SK-N-SH (cell line): ENCODE measurements at regions not wholly inside any gene's neighbourhood (a gene's known extent, or its start where the extent isn't known, plus 50 kb on each side); places are given as distances from the start of the nearest gene placed in this dataset.
"Not testable (repeated sequence)": the region's sequence is repeated elsewhere in the genome, so short reads cannot be mapped to it uniquely, and the experiment has no call there.

ENCODE experiments used
- CTCF ChIA-PET: fragments of 300-600, 350-600 bp; formaldehyde crosslinking; extraction: SDS; loops from one replicate; lab custom pipeline; 2021; lab: Yijun Ruan, JAX
- POLR2A ChIA-PET: fragments of 350-600 bp; sonication (Branson Sonifier 250); formaldehyde crosslinking; extraction: SDS; loops from one replicate; lab custom pipeline; 2020; ENCODE audit warnings: antibody characterized with exemption, inconsistent platforms; lab: Yijun Ruan, JAX
- DNase-seq: peaks from one replicate; pipeline ENCODE4 v3.0.0; 2012
- H2AFZ ChIP-seq: fragments of 200-600 bp; sonication (generic); 2 replicates; pipeline ENCODE4 v1.8.1; 2016; ENCODE audit warnings: antibody characterized with exemption, mild to moderate bottlenecking, low read depth
- H3F3A ChIP-seq: fragments of 200-600 bp; sonication (generic); replicated peaks from 2 replicates; pipeline ENCODE3; 2016; ENCODE audit warnings: antibody characterized with exemption, mild to moderate bottlenecking; ENCODE audit not compliant: insufficient read depth
- H3K27ac ChIP-seq, 2 experiments: fragments of 200-500 bp in 1 of 2; fragments of 200-600 bp in 1 of 2; sonication (Bioruptor generic) in 1 of 2; sonication (generic), shearing (Covaris generic) in 1 of 2; 2 replicates each; pipeline versions ENCODE4 v1.5.1 to v1.6.1; 2014 to 2016; ENCODE audit warnings: low read depth in 2 of 2, inconsistent platforms in 1 of 2, low read length in 1 of 2, mild to moderate bottlenecking in 1 of 2, mixed read lengths in 1 of 2
- H3K27me3 ChIP-seq: fragments of 200-600 bp; sonication (generic), shearing (Covaris generic); 2 replicates; pipeline ENCODE4 v1.6.1; 2016; ENCODE audit warnings: mixed run types; ENCODE audit not compliant: insufficient read depth
- H3K36me3 ChIP-seq, 2 experiments: fragments of 200-500 bp in 1 of 2; fragments of 200-600 bp in 1 of 2; sonication (Bioruptor generic) in 1 of 2; sonication (generic) in 1 of 2; replicated peaks in 1 of 2; 2 replicates each; pipeline versions ENCODE3 to v1.5.1; 2014 to 2016; ENCODE audit warnings: low read length in 1 of 2, mild to moderate bottlenecking in 1 of 2; ENCODE audit not compliant: insufficient read depth in 2 of 2, control insufficient read depth in 1 of 2
- H3K4me1 ChIP-seq, 2 experiments: fragments of 200-500 bp in 1 of 2; fragments of 200-600 bp in 1 of 2; sonication (Bioruptor generic) in 1 of 2; sonication (generic), shearing (Covaris generic) in 1 of 2; 2 replicates each; pipeline versions ENCODE4 v1.5.1 to v1.6.1; 2014 to 2016; ENCODE audit warnings: low read depth in 1 of 2, low read length in 1 of 2, mixed run types in 1 of 2; ENCODE audit not compliant: insufficient read depth in 2 of 2, control insufficient read depth in 1 of 2
- H3K4me2 ChIP-seq: fragments of 200-600 bp; sonication (generic), shearing (Covaris generic); 2 replicates; pipeline ENCODE4 v1.6.1; 2017; ENCODE audit warnings: mixed run types
- H3K4me3 ChIP-seq, 2 experiments: fragments of 200-500 bp in 1 of 2; fragments of 200-600 bp in 1 of 2; sonication (Bioruptor generic) in 1 of 2; sonication (generic), shearing (Covaris generic) in 1 of 2; 2 replicates each; pipeline versions ENCODE4 v1.5.1 to v1.8.1; 2014 to 2016; ENCODE audit warnings: low read depth in 2 of 2, inconsistent platforms in 1 of 2, low read length in 1 of 2, mild to moderate bottlenecking in 1 of 2, mixed read lengths in 1 of 2, moderate library complexity in 1 of 2
- H3K79me2 ChIP-seq: fragments of 200-600 bp; sonication (generic); 2 replicates; pipeline ENCODE4 v1.8.1; 2017; ENCODE audit warnings: mild to moderate bottlenecking; ENCODE audit not compliant: insufficient read depth
- H3K9ac ChIP-seq: fragments of 200-600 bp; sonication (generic); 2 replicates; pipeline ENCODE4 v1.6.1; 2017; ENCODE audit warnings: mixed run types
- H3K9me2 ChIP-seq: fragments of 200-600 bp; sonication (generic); 2 replicates; pipeline ENCODE4 v1.6.1; 2017; ENCODE audit warnings: mixed run types
- H3K9me3 ChIP-seq: fragments of 200-600 bp; sonication (generic); 2 replicates; pipeline ENCODE4 v1.6.1; 2017; ENCODE audit warnings: mixed run types, mild to moderate bottlenecking, moderate library complexity
- H4K20me1 ChIP-seq: fragments of 200-600 bp; sonication (generic); 2 replicates; pipeline ENCODE4 v1.6.1; 2017; ENCODE audit warnings: mild to moderate bottlenecking, mixed run types; ENCODE audit not compliant: insufficient read depth
- ELF1 ChIP-seq: IDR thresholded peaks from 2 replicates; pipeline ENCODE4 v1.4.0; 2012
- FOSL2 ChIP-seq: IDR thresholded peaks from 2 replicates; pipeline ENCODE4 v1.4.0; 2012; ENCODE audit warnings: low read depth, mild to moderate bottlenecking, moderate library complexity, borderline replicate concordance
- FOXJ3 ChIP-seq: sonication (generic); formaldehyde crosslinking; IDR thresholded peaks from 2 replicates; pipeline ENCODE4 v1.5.1; 2020; ENCODE audit warnings: mild to moderate bottlenecking, missing genetic modification reagents
- FOXM1 ChIP-seq: IDR thresholded peaks from 2 replicates; pipeline ENCODE4 v1.4.0; 2012; ENCODE audit warnings: low read depth, mild to moderate bottlenecking
- POLR2AphosphoS5 ChIP-seq: IDR thresholded peaks from 2 replicates; pipeline ENCODE4 v1.6.1; 2012; ENCODE audit warnings: low read depth, low read length
- RCOR1 ChIP-seq: fragments of 150-350 bp; IDR thresholded peaks from 2 replicates; pipeline ENCODE4 v1.6.1; 2017; ENCODE audit warnings: antibody characterized with exemption, low read length
- SIN3A ChIP-seq: IDR thresholded peaks from 2 replicates; pipeline ENCODE4 v1.6.1; 2012; ENCODE audit warnings: low read depth, mild to moderate bottlenecking, low read length, moderate library complexity, borderline replicate concordance
- SMC3 ChIP-seq: IDR thresholded peaks from 2 replicates; pipeline ENCODE4 v1.6.1; 2012; ENCODE audit warnings: low read depth, low read length, improper control_type of control experiment
- TAF1 ChIP-seq: IDR thresholded peaks from 2 replicates; pipeline ENCODE4 v1.6.1; 2012; ENCODE audit warnings: low read depth, mild to moderate bottlenecking, low read length, moderate library complexity, borderline replicate concordance
- TEAD4 ChIP-seq: IDR thresholded peaks from 2 replicates; pipeline ENCODE4 v1.4.0; 2012; ENCODE audit warnings: mild to moderate bottlenecking, borderline replicate concordance; ENCODE audit not compliant: insufficient read depth
- WGBS: methylation state at CpG from one replicate; pipeline ENCODE4 v1.1.6; 2017; ENCODE audit warnings: low lambda C conversion rate; 5-methylcytosine and 5-hydroxymethylcytosine counted together
- TF ChIP-seq, protein P1 (sequence below): IDR thresholded peaks from 2 replicates; pipeline ENCODE4 v1.6.1; 2012; ENCODE audit warnings: mild to moderate bottlenecking, low read depth, low read length, moderate library complexity
- TF ChIP-seq, protein P2 (sequence below): fragments of 150-350 bp; IDR thresholded peaks from 2 replicates; pipeline ENCODE4 v1.6.1; 2016; ENCODE audit warnings: mild to moderate bottlenecking, low read depth, low read length
- TF ChIP-seq, protein P3 (sequence below): IDR thresholded peaks from 2 replicates; pipeline ENCODE4 v1.4.0; 2012; ENCODE audit warnings: low read depth, borderline replicate concordance

DNA sequence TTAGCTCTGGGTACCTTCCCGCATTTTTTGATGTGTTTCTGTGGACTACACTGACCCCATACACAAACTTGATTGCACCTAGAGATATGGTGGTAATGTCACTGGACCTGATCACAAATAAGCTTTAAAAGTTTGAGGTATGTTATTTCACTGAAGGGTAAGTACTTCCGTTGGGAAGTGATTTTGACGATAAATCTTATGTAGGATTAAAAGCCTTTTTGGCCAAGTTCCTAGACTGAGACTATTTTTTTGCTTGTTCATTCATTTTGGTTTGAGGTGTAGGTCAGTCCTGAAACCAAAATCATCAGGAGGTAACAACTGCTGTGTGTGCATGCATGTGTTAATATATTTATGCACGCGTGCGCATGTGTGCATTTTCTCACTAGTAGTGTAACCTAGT lies 336.3 kb downstream of the TFAP2A start:
- H3K27me3 ChIP-seq, result no peaks in the 10 kb centered on the region
- H2AFZ ChIP-seq, result no peak overlapping the region
- no peak overlapping the region for H3K4me3 ChIP-seq
- no peak overlapping the region for H3K4me2 ChIP-seq
- no peaks in the 10 kb centered on the region for H3K79me2 ChIP-seq
- no peaks in the 10 kb centered on the region for H3K9me3 ChIP-seq
- no peaks in the 10 kb centered on the region for H3F3A ChIP-seq
- no peaks in the 10 kb centered on the region for H3K36me3 ChIP-seq
- H3K9me2 ChIP-seq, result no peaks in the 10 kb centered on the region
- no peak for DNase-seq
- POLR2A ChIA-PET, result no interaction called here
- CTCF ChIA-PET, result no interaction called here
- 45% methylated on average over 6 of the region's 6 CpGs for WGBS
- H4K20me1 ChIP-seq, result no peaks in the 10 kb centered on the region
- no peak overlapping the region for H3K27ac ChIP-seq
- no peaks in the 10 kb centered on the region for H3K4me1 ChIP-seq
- TF ChIP-seq, protein P1, sequence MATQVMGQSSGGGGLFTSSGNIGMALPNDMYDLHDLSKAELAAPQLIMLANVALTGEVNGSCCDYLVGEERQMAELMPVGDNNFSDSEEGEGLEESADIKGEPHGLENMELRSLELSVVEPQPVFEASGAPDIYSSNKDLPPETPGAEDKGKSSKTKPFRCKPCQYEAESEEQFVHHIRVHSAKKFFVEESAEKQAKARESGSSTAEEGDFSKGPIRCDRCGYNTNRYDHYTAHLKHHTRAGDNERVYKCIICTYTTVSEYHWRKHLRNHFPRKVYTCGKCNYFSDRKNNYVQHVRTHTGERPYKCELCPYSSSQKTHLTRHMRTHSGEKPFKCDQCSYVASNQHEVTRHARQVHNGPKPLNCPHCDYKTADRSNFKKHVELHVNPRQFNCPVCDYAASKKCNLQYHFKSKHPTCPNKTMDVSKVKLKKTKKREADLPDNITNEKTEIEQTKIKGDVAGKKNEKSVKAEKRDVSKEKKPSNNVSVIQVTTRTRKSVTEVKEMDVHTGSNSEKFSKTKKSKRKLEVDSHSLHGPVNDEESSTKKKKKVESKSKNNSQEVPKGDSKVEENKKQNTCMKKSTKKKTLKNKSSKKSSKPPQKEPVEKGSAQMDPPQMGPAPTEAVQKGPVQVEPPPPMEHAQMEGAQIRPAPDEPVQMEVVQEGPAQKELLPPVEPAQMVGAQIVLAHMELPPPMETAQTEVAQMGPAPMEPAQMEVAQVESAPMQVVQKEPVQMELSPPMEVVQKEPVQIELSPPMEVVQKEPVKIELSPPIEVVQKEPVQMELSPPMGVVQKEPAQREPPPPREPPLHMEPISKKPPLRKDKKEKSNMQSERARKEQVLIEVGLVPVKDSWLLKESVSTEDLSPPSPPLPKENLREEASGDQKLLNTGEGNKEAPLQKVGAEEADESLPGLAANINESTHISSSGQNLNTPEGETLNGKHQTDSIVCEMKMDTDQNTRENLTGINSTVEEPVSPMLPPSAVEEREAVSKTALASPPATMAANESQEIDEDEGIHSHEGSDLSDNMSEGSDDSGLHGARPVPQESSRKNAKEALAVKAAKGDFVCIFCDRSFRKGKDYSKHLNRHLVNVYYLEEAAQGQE, result no peak
- no peak for TF ChIP-seq POLR2AphosphoS5
- TF ChIP-seq FOXJ3 (CRISPR knock-in tag), result no peak
- no peak for TF ChIP-seq ELF1
- TF ChIP-seq TAF1, result no peak
- TF ChIP-seq, protein P2, sequence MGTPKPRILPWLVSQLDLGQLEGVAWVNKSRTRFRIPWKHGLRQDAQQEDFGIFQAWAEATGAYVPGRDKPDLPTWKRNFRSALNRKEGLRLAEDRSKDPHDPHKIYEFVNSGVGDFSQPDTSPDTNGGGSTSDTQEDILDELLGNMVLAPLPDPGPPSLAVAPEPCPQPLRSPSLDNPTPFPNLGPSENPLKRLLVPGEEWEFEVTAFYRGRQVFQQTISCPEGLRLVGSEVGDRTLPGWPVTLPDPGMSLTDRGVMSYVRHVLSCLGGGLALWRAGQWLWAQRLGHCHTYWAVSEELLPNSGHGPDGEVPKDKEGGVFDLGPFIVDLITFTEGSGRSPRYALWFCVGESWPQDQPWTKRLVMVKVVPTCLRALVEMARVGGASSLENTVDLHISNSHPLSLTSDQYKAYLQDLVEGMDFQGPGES, result no peak
- TF ChIP-seq RCOR1, result no peak
- TF ChIP-seq, protein P3, sequence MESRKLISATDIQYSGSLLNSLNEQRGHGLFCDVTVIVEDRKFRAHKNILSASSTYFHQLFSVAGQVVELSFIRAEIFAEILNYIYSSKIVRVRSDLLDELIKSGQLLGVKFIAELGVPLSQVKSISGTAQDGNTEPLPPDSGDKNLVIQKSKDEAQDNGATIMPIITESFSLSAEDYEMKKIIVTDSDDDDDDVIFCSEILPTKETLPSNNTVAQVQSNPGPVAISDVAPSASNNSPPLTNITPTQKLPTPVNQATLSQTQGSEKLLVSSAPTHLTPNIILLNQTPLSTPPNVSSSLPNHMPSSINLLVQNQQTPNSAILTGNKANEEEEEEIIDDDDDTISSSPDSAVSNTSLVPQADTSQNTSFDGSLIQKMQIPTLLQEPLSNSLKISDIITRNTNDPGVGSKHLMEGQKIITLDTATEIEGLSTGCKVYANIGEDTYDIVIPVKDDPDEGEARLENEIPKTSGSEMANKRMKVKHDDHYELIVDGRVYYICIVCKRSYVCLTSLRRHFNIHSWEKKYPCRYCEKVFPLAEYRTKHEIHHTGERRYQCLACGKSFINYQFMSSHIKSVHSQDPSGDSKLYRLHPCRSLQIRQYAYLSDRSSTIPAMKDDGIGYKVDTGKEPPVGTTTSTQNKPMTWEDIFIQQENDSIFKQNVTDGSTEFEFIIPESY, result no peak
- TF ChIP-seq FOSL2, result no peak
- no peak for TF ChIP-seq SMC3
- no peak for TF ChIP-seq SIN3A
- no peak for TF ChIP-seq TEAD4
- TF ChIP-seq FOXM1, result no peak
- no peak overlapping the region for H3K9ac ChIP-seq

DNA sequence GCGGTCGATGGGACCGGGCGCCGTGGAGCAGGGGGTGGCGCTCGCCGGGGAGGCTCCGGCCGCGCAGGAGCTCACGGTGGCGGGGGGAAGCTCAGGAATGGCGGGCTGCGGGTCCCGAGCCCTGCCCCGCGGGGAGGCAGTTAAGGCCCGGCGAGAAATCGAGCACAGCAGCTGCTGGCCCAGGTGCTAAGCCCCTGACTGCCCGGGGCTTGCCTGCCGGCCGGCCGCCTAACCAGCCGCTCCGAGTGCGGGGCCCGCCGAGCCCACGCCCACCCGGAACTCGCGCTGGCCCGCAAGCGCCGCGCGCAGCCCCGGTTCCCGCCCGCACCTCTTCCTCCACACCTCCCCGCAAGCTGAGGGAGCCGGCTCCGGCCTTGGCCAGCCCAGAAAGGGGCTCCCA lies 340.1 kb downstream of the TFAP2A start:
- H3K79me2 ChIP-seq, H3K9me3 ChIP-seq, H3K36me3 ChIP-seq, H4K20me1 ChIP-seq, H3K9ac ChIP-seq, H3K27me3 ChIP-seq, H3K27ac ChIP-seq, H3K4me1 ChIP-seq, H2AFZ ChIP-seq, H3F3A ChIP-seq, POLR2A ChIA-PET, CTCF ChIA-PET, DNase-seq, H3K4me3 ChIP-seq, H3K4me2 ChIP-seq, H3K9me2 ChIP-seq: not testable (repeated sequence)
- 83% methylated on average over 7 of the region's 45 CpGs for WGBS
